K562 (cell line): ENCODE measurements at regions not wholly inside any gene's neighbourhood (a gene's known extent, or its start where the extent isn't known, plus 50 kb on each side); places are given as distances from the start of the nearest gene placed in this dataset.

Source experiments
- ATAC-seq: fragments of 200-7000 bp; cut with Tn5 transposase; 3 replicates; pipeline ENCODE4 v1.9.1; 2020; ENCODE audit warnings: moderate library complexity
- BruUV-seq: library from RNA; stranded (reverse); fragments of 400-500 nt; replicated peaks from 2 replicates; lab custom pipeline; 2021; lab: Mats Ljungman, UMichigan
- CTCF ChIA-PET: fragments of 300-600 bp; formaldehyde crosslinking; extraction: SDS; loops from one replicate; lab custom pipeline; 2021; ENCODE audit warnings: low intra/inter-chr PET ratio; lab: Yijun Ruan, JAX
- POLR2A ChIA-PET: fragments of 300-600, 350-650 bp; sonication (Branson Sonifier 250); formaldehyde crosslinking; extraction: SDS; loops from one replicate; lab custom pipeline; 2021; ENCODE audit warnings: antibody characterized with exemption, inconsistent platforms; lab: Yijun Ruan, JAX
- DNase-seq, 4 experiments: peaks; one replicate each; pipeline versions ENCODE4 v3.0.0 to v3.0.0-alpha.2; 2011 to 2018; ENCODE audit warnings: low spot score in 3 of 4, mixed read lengths in 3 of 4; ENCODE audit errors: extremely low read depth in 1 of 4
- FAIRE-seq: peaks from 2 replicates; lab custom pipeline; 2011; peaks lifted over from hg19 to GRCh38; lab: Jason Lieb, UNC
- H2AFZ ChIP-seq: 2 replicates; pipeline ENCODE4 v1.6.0; 2011; ENCODE audit warnings: low read depth, low read length, control low read depth, inconsistent platforms
- H3K27ac ChIP-seq: fragments of 200-600 bp; 3 replicates; pipeline ENCODE4 v1.8.0; 2011; ENCODE audit warnings: low read depth, mild to moderate bottlenecking, control low read depth, inconsistent platforms, low read length, moderate library complexity, mixed read lengths; ENCODE audit errors: extremely low read depth
- H3K27me3 ChIP-seq, 2 experiments: fragments of 300-600 bp in 1 of 2; 2 replicates in 1 of 2; 3 replicates in 1 of 2; pipeline versions ENCODE4 v1.6.0 to v1.8.0; 2011; ENCODE audit warnings: inconsistent platforms in 2 of 2, low read length in 2 of 2, mild to moderate bottlenecking in 1 of 2, mixed read lengths in 1 of 2, moderate library complexity in 1 of 2; ENCODE audit not compliant: control insufficient read depth in 2 of 2, insufficient read depth in 2 of 2
- H3K36me3 ChIP-seq: fragments of 300-600 bp; 3 replicates; pipeline ENCODE4 v1.8.0; 2011; ENCODE audit warnings: mild to moderate bottlenecking, low read length, inconsistent platforms; ENCODE audit not compliant: control insufficient read depth, insufficient read depth
- H3K4me1 ChIP-seq, 2 experiments: fragments of 200-600 bp in 1 of 2; replicated peaks in 1 of 2; 2 replicates in 1 of 2; 3 replicates in 1 of 2; pipeline versions ENCODE4 v1.5.1 to v1.8.0; 2011; ENCODE audit warnings: inconsistent platforms in 2 of 2, low read length in 2 of 2, mild to moderate bottlenecking in 1 of 2, mixed read lengths in 1 of 2, moderate library complexity in 1 of 2; ENCODE audit not compliant: control insufficient read depth in 2 of 2, insufficient read depth in 2 of 2
- H3K4me2 ChIP-seq: 2 replicates; pipeline ENCODE4 v1.6.1; 2011; ENCODE audit warnings: low read length, control low read depth, inconsistent platforms, mixed read lengths; ENCODE audit not compliant: insufficient read depth
- H3K4me3 ChIP-seq: fragments of 200-600 bp; sonication (generic), shearing (Covaris generic); 2 replicates; pipeline ENCODE4 v1.5.1; 2016; ENCODE audit warnings: control low read depth, inconsistent platforms
- H3K79me2 ChIP-seq: fragments of 200-600 bp; 3 replicates; pipeline ENCODE4 v1.8.0; 2011; ENCODE audit warnings: low read length, inconsistent platforms; ENCODE audit not compliant: control insufficient read depth, insufficient read depth
- H3K9ac ChIP-seq, 2 experiments: 2 replicates each; pipeline versions ENCODE4 v1.6.0 to v1.6.1; 2011; ENCODE audit warnings: low read depth in 2 of 2, low read length in 2 of 2, control low read depth in 1 of 2, inconsistent platforms in 1 of 2, mild to moderate bottlenecking in 1 of 2, mixed read lengths in 1 of 2; ENCODE audit not compliant: insufficient read depth in 1 of 2
- H3K9me1 ChIP-seq: one replicate; pipeline ENCODE4 v1.6.0; 2011; ENCODE audit warnings: inconsistent platforms, mild to moderate bottlenecking, low read length, moderate library complexity; ENCODE audit not compliant: control insufficient read depth, insufficient read depth
- H3K9me3 ChIP-seq: replicated peaks from 2 replicates; pipeline ENCODE4 v1.5.1; 2011; ENCODE audit warnings: low read depth, low read length, inconsistent platforms; ENCODE audit not compliant: control insufficient read depth, insufficient read depth
- H4K20me1 ChIP-seq: replicated peaks from 2 replicates; pipeline ENCODE4 v1.6.1; 2011; ENCODE audit warnings: low read length, inconsistent platforms, mixed read lengths; ENCODE audit not compliant: control insufficient read depth, insufficient read depth
- ATF4 ChIP-seq: fragments of 450-650 bp; formaldehyde crosslinking; IDR thresholded peaks from 2 replicates; pipeline ENCODE4 v1.4.0; 2022; ENCODE audit warnings: mild to moderate bottlenecking, moderate library complexity
- CCAR2 ChIP-seq: fragments of 200-400 bp; formaldehyde crosslinking; IDR thresholded peaks from 2 replicates; pipeline ENCODE4 v1.6.1; 2017; ENCODE audit warnings: mild to moderate bottlenecking, low read depth, low read length
- CTCF ChIP-seq, 3 experiments: IDR thresholded peaks in 2 of 3; conservative IDR thresholded peaks in 1 of 3; 2 replicates each; pipeline ENCODE4 v1.5.1; 2011 to 2012; ENCODE audit warnings: low read length in 3 of 3, mild to moderate bottlenecking in 3 of 3, control low read depth in 2 of 3, improper control_type of control experiment in 1 of 3, inconsistent platforms in 1 of 3, low read depth in 1 of 3, mixed read lengths in 1 of 3, moderate library complexity in 1 of 3; ENCODE audit not compliant: insufficient read depth in 2 of 3
- MXI1 ChIP-seq: IDR thresholded peaks from 2 replicates; pipeline ENCODE4 v1.6.1; 2011; ENCODE audit warnings: low read depth, mild to moderate bottlenecking, improper control_type of control experiment, low read length
- PURB ChIP-seq: sonication (generic); formaldehyde crosslinking; IDR thresholded peaks from 2 replicates; pipeline ENCODE4 v1.9.0; 2021; ENCODE audit warnings: low read depth, mild to moderate bottlenecking, missing genetic modification reagents
- RERE ChIP-seq: sonication (generic); formaldehyde crosslinking; IDR thresholded peaks from 2 replicates; pipeline ENCODE4 v1.8.0; 2023; ENCODE audit warnings: missing genetic modification reagents, mild to moderate bottlenecking, borderline replicate concordance
- RNF219 ChIP-seq: fragments of 250-450 bp; sonication (Bioruptor Pico); IDR thresholded peaks from 2 replicates; pipeline ENCODE4 v1.5.0; 2022; ENCODE audit warnings: mild to moderate bottlenecking
- ZFX ChIP-seq: sonication (generic); formaldehyde crosslinking; IDR thresholded peaks from 2 replicates; pipeline ENCODE4 v1.8.0; 2022; ENCODE audit warnings: mild to moderate bottlenecking, missing genetic modification reagents, moderate library complexity
- ZNF561 ChIP-seq: fragments of 450-650 bp; formaldehyde crosslinking; conservative IDR thresholded peaks from 2 replicates; pipeline ENCODE4 v1.4.0; 2020; ENCODE audit warnings: mild to moderate bottlenecking, moderate library complexity
- ZNF668 ChIP-seq: fragments of 250-450 bp; sonication (Bioruptor Pico); IDR thresholded peaks from 2 replicates; pipeline ENCODE4 v1.8.0; 2022; ENCODE audit warnings: mild to moderate bottlenecking, inconsistent platforms
- WGBS: fragments of 100-300 bp; shearing (Covaris generic); methylation state at CpG from one replicate; pipeline ENCODE4 v1.1.6; 2016; ENCODE audit warnings: low coverage, mixed read lengths; ENCODE audit not compliant: insufficient coverage; ENCODE audit errors: missing lambda C conversion rate; 5-methylcytosine and 5-hydroxymethylcytosine counted together
- in situ Hi-C: fragments of 300-500 bp; cut with MboI; formaldehyde crosslinking; loops from 4 replicates; pipeline ENCODE4 v1.15.0; 2018; ENCODE audit warnings: inconsistent platforms, mixed read lengths
- intact Hi-C: fragments of 100-400 bp; cut with micrococcal nuclease; formaldehyde crosslinking; loops from 2 replicates; pipeline ENCODE4 v1.14.2; 2022

- TF ChIP-seq RNF219 (CRISPR knock-in tag) (no peak), MXI1 (no peak), ZNF668 (CRISPR knock-in tag) (no peak), ZNF561 (CRISPR knock-in tag) (no peak), CTCF (IDR thresholded peaks at IDR 0.05 in 2 of 3, conservative IDR thresholded peaks at IDR 0.05 in 1 of 3; ENCODE audit: insufficient read depth in 2 of 3, low read depth in 1 of 3, low read length in 3 of 3) (no peak), CCAR2 (no peak)
Measured at GRCh38 chr4:152010710-152011079, 249.9 kb upstream of the GATB start (continued).

GRCh38 chr4:152009983-152010709 lies 249.3 kb upstream of the GATB start:
- no peaks in the 10 kb centered on the region for H3K9me3 ChIP-seq
- H3K36me3 ChIP-seq, result no peaks in the 10 kb centered on the region
- WGBS, result 1% methylated on average over 8 of the region's 8 CpGs
- H3K27me3 ChIP-seq, result no peaks in the 10 kb centered on the region
- no peaks in the 10 kb centered on the region for H3K79me2 ChIP-seq
- no peaks in the 10 kb centered on the region for H4K20me1 ChIP-seq
- ChIA-PET CTCF (no interaction called here), POLR2A (no interaction called here)
- ATAC-seq, result no peak
- no TSS peak for BruUV-seq
- intact Hi-C loops, result no loop called here
- H3K27ac ChIP-seq, result no peak overlapping the region
- no peak overlapping the region for H3K4me3 ChIP-seq
- DNase-seq, result no peak
- H2AFZ ChIP-seq, result no peak overlapping the region
- H3K9me1 ChIP-seq, result no peaks in the 10 kb centered on the region
- FAIRE-seq, result no peak
- H3K4me2 ChIP-seq, result no peak overlapping the region
- in situ Hi-C loops, result no loop called here
- H3K9ac ChIP-seq, result no peak overlapping the region
- no peaks in the 10 kb centered on the region for H3K4me1 ChIP-seq
- no peak for TF ChIP-seq RERE
- no peak for TF ChIP-seq PURB (CRISPR knock-in tag)
- TF ChIP-seq ATF4, result no peak
- TF ChIP-seq ZFX, result no peak
